AG10803 (cell line): ENCODE measurements at regions not wholly inside any gene's neighbourhood (a gene's known extent, or its start where the extent isn't known, plus 50 kb on each side); places are given as distances from the start of the nearest gene placed in this dataset.

ENCODE experiments used
- DNase-seq: peaks from one replicate; pipeline ENCODE4 v3.0.0; 2010; ENCODE audit warnings: low read depth
- H3K4me3 ChIP-seq: 2 replicates; pipeline ENCODE4 v1.5.1; 2011; ENCODE audit warnings: mild to moderate bottlenecking, low read length, control low read depth
- CTCF ChIP-seq: conservative IDR thresholded peaks from 2 replicates; pipeline ENCODE4 v1.5.1; 2011; ENCODE audit warnings: mild to moderate bottlenecking, low read length, control low read depth, inconsistent platforms

GRCh38 chr12:4026020-4026358, 152.8 kb upstream of the PARP11 start:
- DNase-seq: no peak
- no peak overlapping the region for H3K4me3 ChIP-seq
- no peak for TF ChIP-seq CTCF

- TF ChIP-seq CTCF: no peak
- DNase-seq: no peak
These were observed 152.2 kb upstream of the PARP11 start for GRCh38 chr12:4025181-4026019.

GRCh38 chr12:4024701-4025100, 151.5 kb upstream of the PARP11 start:
- no peak overlapping the region for H3K4me3 ChIP-seq
- DNase-seq: no peak

More at GRCh38 chr12:4025181-4026019, 152.2 kb upstream of the PARP11 start:
- H3K4me3 ChIP-seq: no peak overlapping the region

GRCh38 chr12:4015225-4016091, 142.3 kb upstream of the PARP11 start:
- no peak for TF ChIP-seq CTCF
- DNase-seq: no peak
- H3K4me3 ChIP-seq: no peak overlapping the region

More at GRCh38 chr12:4024701-4025100, 151.5 kb upstream of the PARP11 start:
- TF ChIP-seq CTCF: no peak

- H3K4me3 ChIP-seq: no peak overlapping the region
- no peak for TF ChIP-seq CTCF
- DNase-seq: no peak
These were observed 141.6 kb upstream of the PARP11 start for GRCh38 chr12:4014858-4015224.

GRCh38 chr12:4014444-4014843, 141.2 kb upstream of the PARP11 start:
- no peak for DNase-seq
- H3K4me3 ChIP-seq: no peak overlapping the region
- TF ChIP-seq CTCF: no peak
